Muscle of back (tissue), 3 donors: ENCODE measurements at regions not wholly inside any gene's neighbourhood (a gene's known extent, or its start where the extent isn't known, plus 50 kb on each side); places are given as distances from the start of the nearest gene placed in this dataset.
A peak's percentile ranks its signal among the peaks of the same experiment; 100 is the strongest.

Experiments
- DNase-seq, 3 donors: peaks; one replicate each; pipeline versions ENCODE4 v3.0.0 to v3.0.0-alpha.2; 2013

- DNase-seq = no peak
These were observed 460.4 kb upstream of the DYNLRB2 start for GRCh38 chr16:80080287-80080851.

- DNase-seq = peak in 1 of 3 donors; percentile 48
These were observed 461.7 kb upstream of the DYNLRB2 start for GRCh38 chr16:80079072-80079471.

GRCh38 chr16:80077696-80078095 is 463.1 kb upstream of the DYNLRB2 start:
- DNase-seq = no peak

- DNase-seq = no peak
These were observed 466.5 kb upstream of the DYNLRB2 start for GRCh38 chr16:80074329-80074728.

GRCh38 chr16:80071964-80072456 is 468.8 kb upstream of the DYNLRB2 start:
- DNase-seq = no peak

- DNase-seq = no peak
These were observed 466.5 kb upstream of the MAF start for GRCh38 chr16:80066805-80067580.

GRCh38 chr16:80065541-80065940 is 465.0 kb upstream of the MAF start:
- DNase-seq = no peak

GRCh38 chr16:80063713-80064069 is 463.2 kb upstream of the MAF start:
- no peak for DNase-seq

- peak; percentile 16 to 77 (median 61) for DNase-seq
These were observed 462.6 kb upstream of the MAF start for GRCh38 chr16:80063031-80063712.

- no peak for DNase-seq
These were observed 462.0 kb upstream of the MAF start for GRCh38 chr16:80062361-80063030.

- DNase-seq = no peak
These were observed 459.9 kb upstream of the MAF start for GRCh38 chr16:80060470-80060869.

- no peak for DNase-seq
These were observed 459.3 kb upstream of the MAF start for GRCh38 chr16:80059836-80060235.

- peak; percentile 66 to 89 (median 78) for DNase-seq
These were observed 457.7 kb upstream of the MAF start for GRCh38 chr16:80058214-80058613.

GRCh38 chr16:80056324-80056723 is 455.8 kb upstream of the MAF start:
- DNase-seq = peak in 2 of 3 donors; percentile 3 to 29

GRCh38 chr16:80055831-80056230 is 455.3 kb upstream of the MAF start:
- DNase-seq = no peak

GRCh38 chr16:80054647-80055046 is 454.1 kb upstream of the MAF start:
- no peak for DNase-seq

GRCh38 chr16:80051040-80051439 is 450.5 kb upstream of the MAF start:
- no peak for DNase-seq

GRCh38 chr16:80048250-80048649 is 447.7 kb upstream of the MAF start:
- no peak for DNase-seq

GRCh38 chr16:80047842-80048241 is 447.3 kb upstream of the MAF start:
- DNase-seq = peak in 2 of 3 donors; percentile 16 to 39

GRCh38 chr16:80046848-80047247 is 446.3 kb upstream of the MAF start:
- DNase-seq = no peak

GRCh38 chr16:80046261-80046660 is 445.7 kb upstream of the MAF start:
- DNase-seq = no peak

GRCh38 chr16:80045861-80046260 is 445.3 kb upstream of the MAF start:
- DNase-seq = peak in 1 of 3 donors; percentile 13
